GM12891 (cell line): ENCODE measurements at regions not wholly inside any gene's neighbourhood (a gene's known extent, or its start where the extent isn't known, plus 50 kb on each side); places are given as distances from the start of the nearest gene placed in this dataset.
A peak's percentile ranks its signal among the peaks of the same experiment; 100 is the strongest.
"Not testable (repeated sequence)": the region's sequence is repeated elsewhere in the genome, so short reads cannot be mapped to it uniquely, and the experiment has no call there.

Experiments
- DNase-seq: peaks from one replicate; pipeline ENCODE4 v3.0.0; 2011; ENCODE audit warnings: low spot score; ENCODE audit not compliant: insufficient read length
- FAIRE-seq: peaks from 2 replicates; lab custom pipeline; 2011; peaks lifted over from hg19 to GRCh38; lab: Jason Lieb, UNC
- PAX5 ChIP-seq: IDR thresholded peaks from 2 replicates; pipeline ENCODE4 v1.6.1; 2011; ENCODE audit warnings: low read length, moderate library complexity, mild to moderate bottlenecking; ENCODE audit not compliant: insufficient read depth, severe bottlenecking
- POLR2A ChIP-seq: IDR thresholded peaks from 2 replicates; pipeline ENCODE4 v1.6.1; 2011; ENCODE audit warnings: low read depth, low read length, control low read depth
- POLR2AphosphoS5 ChIP-seq: IDR thresholded peaks from 2 replicates; pipeline ENCODE4 v1.6.1; 2011; ENCODE audit warnings: low read depth, low read length, control low read depth
- POU2F2 ChIP-seq: IDR thresholded peaks from 2 replicates; pipeline ENCODE4 v1.6.1; 2011; ENCODE audit warnings: low read depth, mild to moderate bottlenecking, control low read depth, low read length, moderate library complexity
- SPI1 ChIP-seq: IDR thresholded peaks from 2 replicates; pipeline ENCODE4 v1.6.1; 2011; ENCODE audit warnings: low read depth, low read length, control low read depth
- TAF1 ChIP-seq: IDR thresholded peaks from 2 replicates; pipeline ENCODE4 v1.6.1; 2011; ENCODE audit warnings: low read depth, low read length, control low read depth

DNA sequence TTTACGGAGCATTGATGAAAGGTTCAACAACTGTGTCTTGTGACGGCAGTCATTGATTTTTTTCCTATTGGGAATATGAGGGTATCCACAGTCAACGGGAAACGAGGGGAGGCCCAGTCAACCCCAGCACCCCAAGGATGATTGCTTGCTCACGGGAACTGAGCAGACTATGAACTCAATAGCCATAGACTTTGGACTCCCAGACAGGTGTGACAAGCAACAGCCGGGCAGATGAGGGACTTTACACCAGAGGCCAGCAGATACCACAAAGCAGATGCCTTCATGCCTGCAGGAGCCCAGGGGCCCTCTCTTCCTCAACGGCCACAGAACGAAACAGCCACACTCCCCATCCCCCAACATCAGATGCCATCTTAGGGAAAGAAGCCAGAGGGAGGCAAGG lies 80.3 kb upstream of the FLT1 start:
- DNase-seq (no peak), FAIRE-seq (no peak)
- TF ChIP-seq POU2F2: no peak
- TF ChIP-seq SPI1: no peak
- no peak for TF ChIP-seq TAF1
- no peak for TF ChIP-seq PAX5
- no peak for TF ChIP-seq POLR2AphosphoS5
- no peak for TF ChIP-seq POLR2A

- FAIRE-seq (peak; percentile 82), DNase-seq (no peak)
- TF ChIP-seq POLR2A (no peak), TAF1 (no peak), POLR2AphosphoS5 (no peak), SPI1 (no peak), POU2F2 (no peak), PAX5 (no peak)
Measured at GRCh38 chr13:28574617-28575142, 79.8 kb upstream of the FLT1 start.

DNA sequence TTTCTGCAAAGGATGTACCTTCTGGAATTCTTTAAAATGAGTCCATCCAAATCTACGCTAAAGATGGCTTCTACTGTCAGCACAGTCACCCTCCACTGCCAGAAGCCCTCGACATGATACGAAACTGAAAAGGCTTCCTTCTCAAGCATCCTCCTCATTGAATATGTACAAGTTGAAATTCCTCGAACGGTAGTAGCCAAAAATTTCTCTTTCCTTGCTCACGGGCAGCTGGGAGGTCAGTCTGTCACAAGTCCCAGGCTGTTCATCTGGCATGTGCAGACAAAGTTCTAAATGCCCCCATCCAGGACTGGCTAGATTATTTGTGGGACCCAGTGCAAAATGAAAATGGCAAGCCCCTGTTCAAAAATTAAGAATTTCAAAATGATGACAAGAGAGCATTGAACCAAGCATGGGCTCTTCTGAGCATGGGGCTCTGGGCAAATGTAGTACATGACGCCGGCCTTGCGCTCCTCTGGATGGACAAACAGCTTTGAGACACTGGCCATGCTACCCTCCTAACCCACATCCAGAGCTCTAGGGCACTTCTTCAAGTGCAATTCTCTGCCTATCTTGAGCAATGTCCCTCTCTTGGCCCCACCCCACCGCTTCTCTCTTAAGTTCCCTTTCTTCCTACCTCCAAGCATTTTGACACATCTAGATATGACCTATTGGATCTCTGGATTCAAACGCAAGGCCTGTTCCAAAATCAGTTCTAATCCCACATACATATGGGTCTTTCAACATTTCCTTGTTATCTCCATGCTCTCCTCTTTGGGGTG lies 78.9 kb upstream of the FLT1 start:
- TF ChIP-seq PAX5: no peak
- TF ChIP-seq POLR2AphosphoS5: no peak
- TF ChIP-seq POLR2A: no peak
- TF ChIP-seq SPI1: no peak
- no peak for TF ChIP-seq TAF1
- no peak for TF ChIP-seq POU2F2

DNA sequence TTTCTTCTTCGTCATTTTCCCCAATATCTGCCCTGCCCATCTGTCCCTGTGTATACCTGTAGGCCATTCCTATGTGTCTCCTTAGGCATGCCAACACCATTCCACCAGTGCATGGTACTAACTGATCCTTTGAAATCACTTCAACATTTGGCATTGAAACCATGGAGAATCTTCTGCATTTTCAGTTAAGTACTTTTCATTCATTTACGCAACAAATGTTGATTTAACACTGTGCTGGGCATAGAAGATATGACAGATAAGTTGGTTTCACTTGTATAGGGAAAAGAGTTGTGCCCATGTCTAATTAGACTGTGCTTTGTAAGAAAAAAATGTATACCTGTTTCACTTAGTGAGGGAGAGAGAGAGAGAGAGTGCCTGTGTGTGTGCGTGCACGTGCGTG lies 77.9 kb upstream of the FLT1 start:
- TF ChIP-seq SPI1 (no peak), POU2F2 (no peak)
- DNase-seq (no peak), FAIRE-seq (no peak)

More for the DNA sequence above, 78.9 kb upstream of the FLT1 start:
- no peak for DNase-seq
- no peak for FAIRE-seq

- FAIRE-seq, DNase-seq: not testable (repeated sequence)
Measured at GRCh38 chr13:28570356-28570755, 75.4 kb upstream of the FLT1 start.

- FAIRE-seq (no peak), DNase-seq (no peak)
Measured at GRCh38 chr13:28569886-28570285, 75.0 kb upstream of the FLT1 start.

GRCh38 chr13:28568286-28568685 lies 73.4 kb upstream of the FLT1 start:
- FAIRE-seq (no peak), DNase-seq (no peak)
- no peak for TF ChIP-seq POU2F2
- no peak for TF ChIP-seq POLR2A
- TF ChIP-seq POLR2AphosphoS5: no peak
- TF ChIP-seq TAF1: no peak
- no peak for TF ChIP-seq SPI1
- TF ChIP-seq PAX5: no peak

More at GRCh38 chr13:28569886-28570285, 75.0 kb upstream of the FLT1 start:
- TF ChIP-seq PAX5 (no peak), TAF1 (no peak), POLR2A (no peak), POLR2AphosphoS5 (no peak), SPI1 (no peak), POU2F2 (no peak)

- no peak for TF ChIP-seq SPI1
- TF ChIP-seq POU2F2: no peak
- no peak for TF ChIP-seq PAX5
- no peak for TF ChIP-seq POLR2A
- no peak for TF ChIP-seq POLR2AphosphoS5
- TF ChIP-seq TAF1: no peak
- FAIRE-seq (no peak), DNase-seq (no peak)
Measured at GRCh38 chr13:28566891-28567290, 72.0 kb upstream of the FLT1 start.

- DNase-seq: no peak
- TF ChIP-seq TAF1 (no peak), PAX5 (no peak), POLR2A (no peak), SPI1 (no peak), POLR2AphosphoS5 (no peak), POU2F2 (no peak)
- FAIRE-seq: no peak
Measured at GRCh38 chr13:28566283-28566682, 71.4 kb upstream of the FLT1 start.

GRCh38 chr13:28564030-28564429 lies 69.1 kb upstream of the FLT1 start:
- FAIRE-seq (no peak), DNase-seq (no peak)
- TF ChIP-seq PAX5: no peak
- no peak for TF ChIP-seq POU2F2
- TF ChIP-seq TAF1: no peak
- no peak for TF ChIP-seq SPI1
- TF ChIP-seq POLR2AphosphoS5: no peak
- no peak for TF ChIP-seq POLR2A

DNA sequence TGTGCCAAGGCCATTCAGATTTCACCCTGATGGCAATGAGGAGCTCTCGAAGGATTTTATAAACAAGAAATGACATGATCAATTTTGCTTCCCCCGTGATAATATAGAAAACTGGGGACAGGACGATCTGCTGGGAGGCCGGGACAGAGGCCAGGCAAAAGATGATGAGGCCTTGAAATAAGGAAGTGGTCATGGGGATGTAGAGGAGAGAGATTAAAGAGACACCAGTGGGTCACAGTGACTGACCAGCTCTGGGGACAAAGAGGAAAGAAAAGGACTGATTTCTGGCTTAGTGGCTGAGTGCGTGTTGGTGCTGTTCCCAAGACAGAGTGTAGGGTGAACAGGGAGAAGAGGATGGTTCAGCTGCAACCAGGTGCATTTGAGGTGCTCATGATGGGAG lies 68.7 kb upstream of the FLT1 start:
- FAIRE-seq: no peak
- DNase-seq: no peak
- TF ChIP-seq TAF1 (no peak), SPI1 (peak; percentile 31; the same call in 1 of the 2 replicates), PAX5 (no peak), POLR2A (no peak), POLR2AphosphoS5 (no peak), POU2F2 (no peak)
